ES-I3 (cell line): ENCODE measurements at regions not wholly inside any gene's neighbourhood (a gene's known extent, or its start where the extent isn't known, plus 50 kb on each side); places are given as distances from the start of the nearest gene placed in this dataset.
"Not testable (repeated sequence)": the region's sequence is repeated elsewhere in the genome, so short reads cannot be mapped to it uniquely, and the experiment has no call there.

Experiments used
- H3K36me3 ChIP-seq: 2 replicates; pipeline ENCODE4 v1.6.1; 2013; ENCODE audit warnings: mild to moderate bottlenecking, low read length, control low read depth, moderate library complexity; ENCODE audit not compliant: insufficient read depth
- H3K4me1 ChIP-seq: 2 replicates; pipeline ENCODE4 v1.6.1; 2013; ENCODE audit warnings: mild to moderate bottlenecking, control low read depth, low read length; ENCODE audit not compliant: insufficient read depth
- H3K9ac ChIP-seq: 2 replicates; pipeline ENCODE4 v1.6.1; 2013; ENCODE audit warnings: low read depth, mild to moderate bottlenecking, low read length, moderate library complexity
- H3K9me3 ChIP-seq: 2 replicates; pipeline ENCODE4 v1.6.1; 2013; ENCODE audit warnings: mild to moderate bottlenecking, low read length, moderate library complexity; ENCODE audit not compliant: control insufficient read depth, insufficient read depth

- no peaks in the 10 kb centered on the region for H3K9me3 ChIP-seq
- no peaks in the 10 kb centered on the region for H3K36me3 ChIP-seq
- no peak overlapping the region for H3K9ac ChIP-seq
Observed at GRCh38 chr14:27886256-27886655, 880.3 kb upstream of the FOXG1 start.

GRCh38 chr14:27890259-27890658 is 876.3 kb upstream of the FOXG1 start:
- H3K9ac ChIP-seq, result no peak overlapping the region
- no peaks in the 10 kb centered on the region for H3K9me3 ChIP-seq
- H3K36me3 ChIP-seq, result no peaks in the 10 kb centered on the region
- H3K4me1 ChIP-seq, result no peaks in the 10 kb centered on the region

More at GRCh38 chr14:27886256-27886655, 880.3 kb upstream of the FOXG1 start:
- H3K4me1 ChIP-seq, result no peaks in the 10 kb centered on the region

GRCh38 chr14:27908484-27908883 is 858.1 kb upstream of the FOXG1 start:
- not testable (repeated sequence) for H3K36me3 ChIP-seq, H3K4me1 ChIP-seq, H3K9ac ChIP-seq, H3K9me3 ChIP-seq

GRCh38 chr14:27916326-27916725 is 850.3 kb upstream of the FOXG1 start:
- Histone ChIP-seq H3K4me1 (no peaks in the 10 kb centered on the region), H3K9me3 (no peaks in the 10 kb centered on the region), H3K9ac (no peak overlapping the region), H3K36me3 (no peaks in the 10 kb centered on the region)

- no peaks in the 10 kb centered on the region for H3K9me3 ChIP-seq
- H3K36me3 ChIP-seq, result no peaks in the 10 kb centered on the region
- no peaks in the 10 kb centered on the region for H3K4me1 ChIP-seq
- no peak overlapping the region for H3K9ac ChIP-seq
Observed at GRCh38 chr14:27917896-27918295, 848.7 kb upstream of the FOXG1 start.

- H3K9me3 ChIP-seq, result no peaks in the 10 kb centered on the region
- no peaks in the 10 kb centered on the region for H3K36me3 ChIP-seq
- no peaks in the 10 kb centered on the region for H3K4me1 ChIP-seq
- no peak overlapping the region for H3K9ac ChIP-seq
Observed at GRCh38 chr14:27927519-27927918, 839.1 kb upstream of the FOXG1 start.

GRCh38 chr14:27929797-27930347 is 836.7 kb upstream of the FOXG1 start:
- Histone ChIP-seq H3K4me1 (no peaks in the 10 kb centered on the region), H3K9me3 (no peaks in the 10 kb centered on the region), H3K9ac (no peak overlapping the region), H3K36me3 (no peaks in the 10 kb centered on the region)

- no peaks in the 10 kb centered on the region for H3K36me3 ChIP-seq
- H3K4me1 ChIP-seq, result no peaks in the 10 kb centered on the region
- no peaks in the 10 kb centered on the region for H3K9me3 ChIP-seq
- no peak overlapping the region for H3K9ac ChIP-seq
Observed at GRCh38 chr14:27938392-27938791, 828.2 kb upstream of the FOXG1 start.

- Histone ChIP-seq H3K9me3 (no peaks in the 10 kb centered on the region), H3K36me3 (no peaks in the 10 kb centered on the region), H3K4me1 (no peaks in the 10 kb centered on the region), H3K9ac (no peak overlapping the region)
Observed at GRCh38 chr14:27945512-27945911, 821.1 kb upstream of the FOXG1 start.

- Histone ChIP-seq H3K36me3 (no peaks in the 10 kb centered on the region), H3K9ac (no peak overlapping the region), H3K9me3 (no peaks in the 10 kb centered on the region), H3K4me1 (no peaks in the 10 kb centered on the region)
Observed at GRCh38 chr14:27958757-27959156, 807.8 kb upstream of the FOXG1 start.

- no peak overlapping the region for H3K9ac ChIP-seq
- H3K9me3 ChIP-seq, result no peaks in the 10 kb centered on the region
- no peaks in the 10 kb centered on the region for H3K4me1 ChIP-seq
- no peaks in the 10 kb centered on the region for H3K36me3 ChIP-seq
Observed at GRCh38 chr14:27995691-27996090, 770.9 kb upstream of the FOXG1 start.

- Histone ChIP-seq H3K36me3 (no peaks in the 10 kb centered on the region), H3K9ac (no peak overlapping the region), H3K9me3 (no peaks in the 10 kb centered on the region), H3K4me1 (no peaks in the 10 kb centered on the region)
Observed at GRCh38 chr14:28001002-28001401, 765.6 kb upstream of the FOXG1 start.

- no peaks in the 10 kb centered on the region for H3K36me3 ChIP-seq
Observed at GRCh38 chr14:28012629-28013415, 753.8 kb upstream of the FOXG1 start.

GRCh38 chr14:28020112-28020511 is 746.5 kb upstream of the FOXG1 start:
- Histone ChIP-seq H3K9ac (no peak overlapping the region), H3K4me1 (no peaks in the 10 kb centered on the region), H3K36me3 (no peaks in the 10 kb centered on the region), H3K9me3 (no peaks in the 10 kb centered on the region)

More at GRCh38 chr14:28012629-28013415, 753.8 kb upstream of the FOXG1 start:
- no peaks in the 10 kb centered on the region for H3K9me3 ChIP-seq
- H3K4me1 ChIP-seq, result no peaks in the 10 kb centered on the region; the same call in 1 of the 2 replicates
- no peak overlapping the region for H3K9ac ChIP-seq

- H3K9ac ChIP-seq, result no peak overlapping the region
- H3K9me3 ChIP-seq, result no peaks in the 10 kb centered on the region
- no peaks in the 10 kb centered on the region for H3K36me3 ChIP-seq
- no peaks in the 10 kb centered on the region for H3K4me1 ChIP-seq
Observed at GRCh38 chr14:28023853-28024252, 742.7 kb upstream of the FOXG1 start.
